Esophagus muscularis mucosa (tissue), 4 donors: ENCODE measurements at regions not wholly inside any gene's neighbourhood (a gene's known extent, or its start where the extent isn't known, plus 50 kb on each side); places are given as distances from the start of the nearest gene placed in this dataset.

Experiments
- CTCF ChIP-seq, 3 experiments: fragments of 200-600 bp in 2 of 3; fragments of 450-650 bp in 1 of 3; sonication (generic) in 2 of 3; IDR thresholded peaks; one replicate each; pipeline ENCODE4 v1.5.1; 2017 to 2019; ENCODE audit warnings: antibody characterized with exemption in 3 of 3, mild to moderate bottlenecking in 2 of 3, moderate library complexity in 1 of 3
- EP300 ChIP-seq: sonication (generic); formaldehyde crosslinking; IDR thresholded peaks from one replicate; pipeline ENCODE4 v1.6.1; 2017; ENCODE audit warnings: antibody characterized with exemption
- POLR2A ChIP-seq: fragments of 450-650 bp; IDR thresholded peaks from one replicate; pipeline ENCODE4 v1.6.1; 2017; ENCODE audit warnings: antibody characterized with exemption, moderate library complexity, mild to moderate bottlenecking, low read depth
- POLR2AphosphoS5 ChIP-seq, 2 donors: sonication (generic); formaldehyde crosslinking; IDR thresholded peaks; one replicate each; pipeline ENCODE4 v1.6.1; 2017; ENCODE audit warnings: antibody characterized with exemption in 2 of 2

GRCh38 chr10:16141499-16141898 is 281.2 kb upstream of the MINDY3 start:
- TF ChIP-seq CTCF (IDR thresholded peaks at IDR 0.05) (no peak), EP300 (no peak), POLR2A (no peak), POLR2AphosphoS5 (IDR thresholded peaks at IDR 0.05) (no peak)
